Heart left ventricle (tissue), 16 donors: ENCODE measurements at regions not wholly inside any gene's neighbourhood (a gene's known extent, or its start where the extent isn't known, plus 50 kb on each side); places are given as distances from the start of the nearest gene placed in this dataset.

Experiments used
- ATAC-seq, 4 donors: fragments of 200-7000 bp; cut with Tn5 transposase; one replicate each; pipeline ENCODE4 v1.9.1; 2020 to 2022; ENCODE audit warnings: moderate library complexity in 4 of 4, mild to moderate bottlenecking in 3 of 4, moderate number of reproducible peaks in 1 of 4
- DNase-seq, 5 donors: peaks; one replicate each; pipeline ENCODE4 v3.0.0-alpha.2; 2020
- H3K27ac ChIP-seq, 12 donors: fragments of 200-600 bp; sonication (generic) in 4 of 12; one replicate each; pipeline versions ENCODE4 v1.5.0 to v1.8.0; 2016 to 2022; ENCODE audit warnings: mild to moderate bottlenecking in 2 of 12
- H3K27me3 ChIP-seq, 9 donors: fragments of 200-600 bp; sonication (generic) in 2 of 9; one replicate each; pipeline versions ENCODE4 v1.5.1 to v1.8.0; 2016 to 2022; ENCODE audit warnings: mild to moderate bottlenecking in 3 of 9
- H3K36me3 ChIP-seq, 9 donors: fragments of 200-600 bp; sonication (generic) in 2 of 9; one replicate each; pipeline versions ENCODE4 v1.5.0 to v1.8.0; 2018 to 2022; ENCODE audit warnings: mild to moderate bottlenecking in 2 of 9
- H3K4me1 ChIP-seq, 12 donors: fragments of 200-600 bp; sonication (generic) in 4 of 12; one replicate each; pipeline versions ENCODE4 v1.5.0 to v1.8.0; 2016 to 2022; ENCODE audit warnings: mild to moderate bottlenecking in 3 of 12
- H3K4me3 ChIP-seq, 12 donors: fragments of 200-600 bp; sonication (generic) in 4 of 12; one replicate each; pipeline versions ENCODE4 v1.5.0 to v1.8.0; 2017 to 2022; ENCODE audit warnings: mild to moderate bottlenecking in 9 of 12, moderate library complexity in 4 of 12
- H3K9me3 ChIP-seq, 12 donors: fragments of 200-600 bp; sonication (generic) in 4 of 12; one replicate each; pipeline versions ENCODE4 v1.5.0 to v1.8.0; 2016 to 2022; ENCODE audit warnings: mild to moderate bottlenecking in 1 of 12
- CTCF ChIP-seq, 12 donors: fragments of 200-600 bp; sonication (generic) in 4 of 12; IDR thresholded peaks; one replicate each; pipeline versions ENCODE4 v1.5.0 to v1.8.0; 2018 to 2022; ENCODE audit warnings: antibody characterized with exemption in 12 of 12, mild to moderate bottlenecking in 5 of 12
- POLR2A ChIP-seq, 2 donors: fragments of 450-650 bp; IDR thresholded peaks; one replicate each; pipeline ENCODE4 v1.6.1; 2017; ENCODE audit warnings: antibody characterized with exemption in 2 of 2, mild to moderate bottlenecking in 2 of 2, moderate library complexity in 2 of 2
- WGBS, 4 donors: extraction: QIAGEN DNeasy Blood & Tissue Kit in 2 of 4; methylation state at CpG; one replicate each; pipeline versions ENCODE4 v1.1.5 to v1.1.7; 2013 to 2018; 5-methylcytosine and 5-hydroxymethylcytosine counted together
- intact Hi-C, 10 donors: fragments of 100-400 bp; cut with DNase I; formaldehyde crosslinking; loops; one replicate each; pipeline versions ENCODE4 v1.11.1 to v1.14.2; 2022
- donor health status: ischemic (EF 13 %, LVEDD 7.1; RV severe dilation, severe dysfunction).
- donor health status: healthy with polysubstance abuse.
- donor health status: DM: no; HTN: yes; CAD: no.
- donor health status: DM: no; HTN: no; CAD: no.
- donor health status: ischemic (EF 25% LVEDD 6.9; RV normal size, moderate dysfunction).
- donor health status: ischemic (EF 25% LVEDD 5.7; RV mildly dilated, moderate dysfunction).
- donor health status: healthy.
- donor health status: DM: yes; HTN: yes; CAD: no.
- donor health status: ischemic (EF 35%, LVEDD 5.7; RV mildly dilated, moderate dysfunction).
- donor health status: nonischemic (EF 11% LVEDD 7.7; RV severe dilation, severe dysfunction).
- donor health status: DM: yes; HTN: yes; CAD: no.
- donor health status: PGD.
- donor health status: ischemic (EF 29% LVEDD 5.4; RV normal size, mild dysfunction).
- donor health status: nonischemic (EF 23%, LVEDD 6.1; RV moderate dilation, normal function).

GRCh38 chr4:73348185-73348584 lies 55.9 kb upstream of the ALB start:
- TF ChIP-seq CTCF (IDR thresholded peaks at IDR 0.05): no peak
- no peak for TF ChIP-seq POLR2A (IDR thresholded peaks at IDR 0.05)

GRCh38 chr4:73347497-73347896 lies 56.6 kb upstream of the ALB start:
- Histone ChIP-seq H3K9me3 (no peaks in the 10 kb centered on the region), H3K36me3 (no peaks in the 10 kb centered on the region), H3K4me1 (no peaks in the 10 kb centered on the region), H3K4me3 (no peak overlapping the region), H3K27me3 (peaks cover 0 to 3% (median 0%) of the 10 kb centered on the region in 9 donors), H3K27ac (no peak overlapping the region)
- TF ChIP-seq POLR2A (IDR thresholded peaks at IDR 0.05) (no peak), CTCF (IDR thresholded peaks at IDR 0.05) (no peak)
- intact Hi-C loops: loop anchor here in 3 of 10 donors (10.0 kb wide), 1 partner anchor 307 kb away; no protein-coding TSS in a partner anchor
- ATAC-seq (no peak), DNase-seq (no peak)

More at GRCh38 chr4:73348185-73348584, 55.9 kb upstream of the ALB start:
- H3K27ac ChIP-seq: no peak overlapping the region
- H3K4me1 ChIP-seq: no peaks in the 10 kb centered on the region
- peaks cover 0 to 3% (median 0%) of the 10 kb centered on the region in 9 donors for H3K27me3 ChIP-seq
- H3K9me3 ChIP-seq: no peaks in the 10 kb centered on the region
- no peaks in the 10 kb centered on the region for H3K36me3 ChIP-seq
- ATAC-seq (no peak), DNase-seq (no peak)
- H3K4me3 ChIP-seq: no peak overlapping the region
- intact Hi-C loops: loop anchor here in 3 of 10 donors (10.0 kb wide), 1 partner anchor 307 kb away; no protein-coding TSS in a partner anchor

- Histone ChIP-seq H3K9me3 (no peaks in the 10 kb centered on the region), H3K4me3 (no peak overlapping the region), H3K27me3 (peaks cover 0 to 3% (median 0%) of the 10 kb centered on the region in 9 donors), H3K27ac (no peak overlapping the region), H3K36me3 (no peaks in the 10 kb centered on the region), H3K4me1 (no peaks in the 10 kb centered on the region)
- WGBS, 4 donors: 57 to 63% (median 61%) methylated on average over 4 of the region's 4 CpGs
- DNase-seq (no peak), ATAC-seq (no peak)
- TF ChIP-seq CTCF (IDR thresholded peaks at IDR 0.05) (no peak), POLR2A (IDR thresholded peaks at IDR 0.05) (no peak)
- intact Hi-C loops: loop anchor here in 3 of 10 donors (10.0 kb wide), 1 partner anchor 309 kb away; no protein-coding TSS in a partner anchor
Observed at GRCh38 chr4:73345399-73345975, 58.6 kb upstream of the ALB start.

- peaks cover 0 to 3% (median 0%) of the 10 kb centered on the region in 9 donors for H3K27me3 ChIP-seq
- ATAC-seq: no peak
- WGBS, 4 donors: 68 to 81% (median 74%) methylated on average over 1 of the region's 1 CpG
- no peak overlapping the region for H3K4me3 ChIP-seq
- no peak for DNase-seq
- no peak overlapping the region for H3K27ac ChIP-seq
- TF ChIP-seq POLR2A (IDR thresholded peaks at IDR 0.05) (no peak), CTCF (IDR thresholded peaks at IDR 0.05) (no peak)
- no peaks in the 10 kb centered on the region for H3K36me3 ChIP-seq
- no peaks in the 10 kb centered on the region for H3K9me3 ChIP-seq
- intact Hi-C loops: loop anchor here in 4 of 10 donors (5.0 to 10.0 kb wide), 2 partner anchors 308 to 311 kb away; no protein-coding TSS in a partner anchor
- no peaks in the 10 kb centered on the region for H3K4me1 ChIP-seq
Observed at GRCh38 chr4:73344106-73344505, 60.0 kb upstream of the ALB start.
